SH-SY5Y (cell line): ENCODE measurements at regions not wholly inside any gene's neighbourhood (a gene's known extent, or its start where the extent isn't known, plus 50 kb on each side); places are given as distances from the start of the nearest gene placed in this dataset.

Source experiments
- GATA2 ChIP-seq: IDR thresholded peaks from 2 replicates; pipeline ENCODE4 v1.6.1; 2011; ENCODE audit warnings: mild to moderate bottlenecking, low read depth, low read length
- GATA3 ChIP-seq: IDR thresholded peaks from 2 replicates; pipeline ENCODE4 v1.6.1; 2011; ENCODE audit warnings: low read depth, mild to moderate bottlenecking, low read length, moderate library complexity

DNA sequence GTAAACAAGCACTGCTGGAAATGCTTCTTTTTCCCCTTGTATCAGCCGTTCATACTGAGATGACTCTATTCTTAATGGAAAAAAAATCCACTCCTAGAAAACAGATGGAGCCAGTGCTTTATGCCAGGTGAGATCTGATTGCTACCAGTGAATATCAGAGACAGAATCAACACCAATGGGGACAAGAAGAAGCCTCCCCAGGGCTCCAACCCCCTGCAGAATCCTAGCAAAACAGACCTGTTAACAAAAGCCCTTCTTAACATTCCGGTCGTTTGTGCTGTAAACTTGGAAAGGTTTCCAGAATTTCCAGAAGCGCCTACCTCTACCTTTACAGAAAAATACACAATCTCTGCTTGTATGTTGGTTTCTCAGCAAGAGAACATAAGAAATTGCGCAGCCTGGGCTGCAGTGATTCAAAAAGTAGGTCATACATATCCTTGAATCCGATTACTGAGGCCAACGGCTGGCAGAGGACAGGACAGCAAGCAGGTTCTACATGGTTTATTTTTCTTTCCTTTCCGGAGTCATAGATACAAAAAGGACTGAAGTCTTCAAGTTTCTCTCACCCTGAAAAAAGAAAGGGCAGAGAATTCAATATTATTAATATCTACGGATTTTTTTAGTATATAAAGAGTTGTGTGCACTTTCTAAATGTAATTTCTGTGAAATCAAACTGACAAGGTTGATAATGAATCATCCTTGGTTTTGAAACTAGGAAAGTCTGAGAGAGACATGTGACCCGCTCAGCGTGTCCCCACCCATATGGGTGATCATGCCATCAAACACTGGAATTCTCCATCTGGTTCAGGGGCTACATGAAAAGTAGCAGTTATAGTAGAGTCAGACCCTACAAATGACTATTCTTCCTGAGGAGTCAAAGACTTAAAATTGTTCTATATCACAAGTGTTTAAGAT, 266.7 kb upstream of the MGAT5 start:
- TF ChIP-seq GATA2 (no peak), GATA3 (no peak)
